ENCODE measurements at regions not wholly inside any gene's neighbourhood (a gene's known extent, or its start where the extent isn't known, plus 50 kb on each side); places are given as distances from the start of the nearest gene placed in this dataset.

- Histone ChIP-seq H2AK9ac (replicated peaks; ENCODE audit: low read depth, low read length, poor library complexity) (no peak overlapping the region), H2BK120ac (ENCODE audit: low read depth, low read length) (no peak overlapping the region), H2BK20ac (ENCODE audit: low read depth, low read length) (no peak overlapping the region), H3K4ac (ENCODE audit: low read depth, low read length) (no peak overlapping the region), H3K4me2 (ENCODE audit: low read depth, low read length) (no peak overlapping the region), H3K79me1 (ENCODE audit: low read depth in 1 of 2, low read length in 2 of 2) (no peaks in the 10 kb centered on the region), H3K14ac (replicated peaks; ENCODE audit: low read depth, low read length) (no peak overlapping the region), H3K9me1 (ENCODE audit: insufficient read depth, low read length) (0 out of 2 replicates have a peak, but pooled peaks cover 3% of the 10 kb centered on the region), H3K36me3 (ENCODE audit: control insufficient read depth, insufficient read depth, low read length) (no peaks in the 10 kb centered on the region), H4K91ac (ENCODE audit: insufficient read depth, low read depth, low read length) (no peak overlapping the region), H2AK5ac (ENCODE audit: low read depth, low read length) (no peak overlapping the region), H3K27me3 (ENCODE audit: control insufficient read depth, insufficient read depth, low read length) (no peaks in the 10 kb centered on the region), H2BK15ac (ENCODE audit: low read depth, low read length) (no peak overlapping the region), H4K20me1 (ENCODE audit: insufficient read depth, low read length) (no peaks in the 10 kb centered on the region), H3K9ac (ENCODE audit: low read depth, low read length) (no peak overlapping the region), H3K18ac (ENCODE audit: low read depth, low read length) (no peak overlapping the region), H3K23ac (ENCODE audit: low read depth, low read length) (no peak overlapping the region), H3K4me3 (ENCODE audit: insufficient read depth, low read depth, low read length) (no peak overlapping the region), H4K8ac (ENCODE audit: low read depth in 2 of 2, low read length in 2 of 2) (no peak overlapping the region), H3K27ac (ENCODE audit: insufficient read depth, low read length) (no peak overlapping the region), H3K56ac (ENCODE audit: extremely low read depth, insufficient read depth, low read length) (no peak overlapping the region), H4K5ac (ENCODE audit: low read depth, low read length) (no peak overlapping the region), H3K4me1 (ENCODE audit: control insufficient read depth, insufficient read depth, low read length) (peaks cover 20% of the 10 kb centered on the region), H2BK5ac (ENCODE audit: low read depth, low read length, poor library complexity, severe bottlenecking) (no peak overlapping the region), H2AFZ (replicated peaks; ENCODE audit: low read length, poor library complexity) (no peak overlapping the region), H3K9me3 (ENCODE audit: control insufficient read depth, insufficient read depth, low read length) (no peaks in the 10 kb centered on the region)
- no TSS peak for BruUV-seq (replicated peaks)
- intact Hi-C loops (cut with micrococcal nuclease) (no loop called here), in situ Hi-C loops (cut with MboI; ENCODE audit: low sequenced_read_pairs) (no loop called here), dilution Hi-C loops (cut with HindIII; ENCODE audit: low sequenced_read_pairs, unreplicated experiment) (no loop called here)
- no peak for ATAC-seq (ENCODE audit: low read depth)
- TF ChIP-seq CEBPB (IDR thresholded peaks at IDR 0.05; ENCODE audit: low read depth, low read length): no peak
- no peak for TF ChIP-seq CHD1 (IDR thresholded peaks at IDR 0.05; ENCODE audit: low read depth, low read length)
- TF ChIP-seq MAFK (IDR thresholded peaks at IDR 0.05; ENCODE audit: low read depth, low read length): no peak
- ChIA-PET POLR2A (ENCODE audit: unreplicated experiment) (no interaction called here), CTCF (no interaction called here)
- peak; percentile 28 for DNase-seq
- WGBS, 2 experiments (ENCODE audit: extremely low coverage in 2 of 2, insufficient read length in 1 of 2): no CpG with 5 or more reads among the region's 2 CpGs
These were observed 113.0 kb upstream of the EYA4 start for GRCh38 chr6:133128191-133128590.

Data from IMR-90 (cell line).